ENCODE measurements at regions not wholly inside any gene's neighbourhood (a gene's known extent, or its start where the extent isn't known, plus 50 kb on each side); places are given as distances from the start of the nearest gene placed in this dataset.

DNA sequence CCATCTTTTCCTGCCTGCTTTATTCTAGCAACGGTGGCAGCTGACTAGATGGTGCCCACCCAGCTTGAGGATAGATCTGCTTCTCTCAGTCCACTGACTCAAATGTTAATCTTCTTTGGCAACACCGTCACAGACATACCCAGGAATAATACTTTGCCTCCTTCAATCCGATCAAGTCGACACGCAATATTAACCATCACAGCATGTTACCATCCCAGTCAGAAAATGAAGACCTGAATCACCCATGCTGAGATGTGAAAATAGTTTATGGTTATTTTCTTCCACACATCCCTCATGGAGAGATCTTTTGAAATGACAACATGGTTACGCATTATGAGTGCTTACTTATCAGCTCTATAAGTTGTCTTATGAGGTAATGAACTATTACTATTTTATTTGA lies 392.8 kb downstream of the SEC23A start:
- TF ChIP-seq ZNF274 (IDR thresholded peaks at IDR 0.05; ENCODE audit: borderline replicate concordance, extremely low read depth, low read length): no peak
- TF ChIP-seq POLR2A (IDR thresholded peaks at IDR 0.05; ENCODE audit: control extremely low read depth in 1 of 2, low read depth in 2 of 2, low read length in 2 of 2): no peak
- no peak for TF ChIP-seq EZH2 (IDR thresholded peaks at IDR 0.05; ENCODE audit: low read depth, low read length, severe bottlenecking)
- no peak for TF ChIP-seq CHD2 (IDR thresholded peaks at IDR 0.05; ENCODE audit: low read length)
- TF ChIP-seq POLR2AphosphoS5 (IDR thresholded peaks at IDR 0.05; ENCODE audit: low read depth, low read length): no peak
- no peak for TF ChIP-seq CTCF (IDR thresholded peaks at IDR 0.05; ENCODE audit: control extremely low read depth in 1 of 3, insufficient read depth in 1 of 3, low read depth in 1 of 3, low read length in 3 of 3)
- no peak for TF ChIP-seq HDAC6 (IDR thresholded peaks at IDR 0.05; ENCODE audit: low read depth, low read length)
- TF ChIP-seq NRF1 (IDR thresholded peaks at IDR 0.05; ENCODE audit: low read depth, low read length): no peak
- no peak for TF ChIP-seq JUND (IDR thresholded peaks at IDR 0.05; ENCODE audit: low read length)
- no peak for TF ChIP-seq HDAC2 (IDR thresholded peaks at IDR 0.05; ENCODE audit: borderline replicate concordance in 1 of 2, low read depth in 2 of 2, low read length in 2 of 2)
- TF ChIP-seq SIN3A (conservative IDR thresholded peaks at IDR 0.05 in 1 of 2, IDR thresholded peaks at IDR 0.05 in 1 of 2; ENCODE audit: low read depth in 1 of 2, low read length in 2 of 2): no peak
- TF ChIP-seq JUN (IDR thresholded peaks at IDR 0.05; ENCODE audit: low read depth, low read length): no peak
- no peak for TF ChIP-seq EP300 (IDR thresholded peaks at IDR 0.05; ENCODE audit: borderline replicate concordance in 1 of 2, low read depth in 2 of 2, low read length in 2 of 2)
- TF ChIP-seq TAF1 (IDR thresholded peaks at IDR 0.05; ENCODE audit: low read depth, low read length): no peak

All from H1 (cell line).